ENCODE measurements at regions not wholly inside any gene's neighbourhood (a gene's known extent, or its start where the extent isn't known, plus 50 kb on each side); places are given as distances from the start of the nearest gene placed in this dataset.

- no peak for DNase-seq (ENCODE audit: extremely low read depth, low read depth)
- TF ChIP-seq CTCF (IDR thresholded peaks at IDR 0.05; ENCODE audit: low read depth, low read length, missing control alignments): no peak
- H3K4me3 ChIP-seq (replicated peaks; ENCODE audit: low read depth, low read length): no peak overlapping the region
These were observed 122.8 kb downstream of the C12orf75 start for GRCh38 chr12:105453316-105453715.

GRCh38 chr12:105454688-105455087 lies 124.2 kb downstream of the C12orf75 start:
- TF ChIP-seq CTCF (IDR thresholded peaks at IDR 0.05; ENCODE audit: low read depth, low read length, missing control alignments): no peak

GRCh38 chr12:105455261-105455660 lies 124.8 kb downstream of the C12orf75 start:
- no peak for DNase-seq (ENCODE audit: extremely low read depth, low read depth)
- no peak overlapping the region for H3K4me3 ChIP-seq (replicated peaks; ENCODE audit: low read depth, low read length)
- no peak for TF ChIP-seq CTCF (IDR thresholded peaks at IDR 0.05; ENCODE audit: low read depth, low read length, missing control alignments)

More at GRCh38 chr12:105454688-105455087, 124.2 kb downstream of the C12orf75 start:
- H3K4me3 ChIP-seq (replicated peaks; ENCODE audit: low read depth, low read length): no peak overlapping the region
- no peak for DNase-seq (ENCODE audit: extremely low read depth, low read depth)

GRCh38 chr12:105457026-105457425 lies 126.5 kb downstream of the C12orf75 start:
- TF ChIP-seq CTCF (IDR thresholded peaks at IDR 0.05; ENCODE audit: low read depth, low read length, missing control alignments): no peak
- no peak overlapping the region for H3K4me3 ChIP-seq (replicated peaks; ENCODE audit: low read depth, low read length)
- DNase-seq (ENCODE audit: extremely low read depth, low read depth): no peak

GRCh38 chr12:105459760-105460330 lies 129.4 kb downstream of the C12orf75 start:
- TF ChIP-seq CTCF (IDR thresholded peaks at IDR 0.05; ENCODE audit: low read depth, low read length, missing control alignments): no peak
- no peak for DNase-seq (ENCODE audit: extremely low read depth, low read depth)
- H3K4me3 ChIP-seq (replicated peaks; ENCODE audit: low read depth, low read length): no peak overlapping the region

GRCh38 chr12:105461271-105461943 lies 130.9 kb downstream of the C12orf75 start:
- TF ChIP-seq CTCF (IDR thresholded peaks at IDR 0.05; ENCODE audit: low read depth, low read length, missing control alignments): no peak
- DNase-seq (ENCODE audit: extremely low read depth, low read depth): no peak
- no peak overlapping the region for H3K4me3 ChIP-seq (replicated peaks; ENCODE audit: low read depth, low read length)
